Right lobe of liver (tissue), 6 donors: ENCODE measurements at regions not wholly inside any gene's neighbourhood (a gene's known extent, or its start where the extent isn't known, plus 50 kb on each side); places are given as distances from the start of the nearest gene placed in this dataset.

ENCODE experiments used
- ATAC-seq, 4 donors: fragments of 200-7000 bp; cut with Tn5 transposase; one replicate each; pipeline ENCODE4 v1.9.1; 2020; ENCODE audit warnings: mild to moderate bottlenecking in 4 of 4, moderate library complexity in 4 of 4
- DNase-seq, 3 donors: peaks; one replicate each; pipeline ENCODE4 v3.0.0-alpha.2; 2020
- H3K27ac ChIP-seq, 3 donors: fragments of 200-600 bp; one replicate each; pipeline ENCODE4 v1.8.0; 2022
- H3K27me3 ChIP-seq, 2 donors: fragments of 200-600 bp; one replicate each; pipeline ENCODE4 v1.8.0; 2022
- H3K36me3 ChIP-seq, 4 donors: fragments of 200-600 bp; sonication (generic) in 1 of 4; one replicate each; pipeline versions ENCODE4 v1.5.1 to v1.8.0; 2017 to 2022; ENCODE audit warnings: control low read depth in 1 of 4
- H3K4me1 ChIP-seq, 4 donors: fragments of 200-600 bp; sonication (generic) in 1 of 4; one replicate each; pipeline versions ENCODE4 v1.5.1 to v1.8.0; 2017 to 2022; ENCODE audit warnings: control low read depth in 1 of 4
- H3K4me3 ChIP-seq, 3 donors: fragments of 200-600 bp; one replicate each; pipeline ENCODE4 v1.8.0; 2022
- H3K9me3 ChIP-seq, 4 donors: fragments of 200-600 bp; sonication (generic) in 1 of 4; one replicate each; pipeline versions ENCODE4 v1.5.1 to v1.8.0; 2017 to 2022; ENCODE audit warnings: control low read depth in 1 of 4
- POLR2A ChIP-seq: fragments of 450-650 bp; IDR thresholded peaks from one replicate; pipeline ENCODE4 v1.6.1; 2017; ENCODE audit warnings: antibody characterized with exemption, mild to moderate bottlenecking
- WGBS: methylation state at CpG from one replicate; pipeline ENCODE4 v1.1.6; 2018; ENCODE audit warnings: low coverage, low lambda C conversion rate; ENCODE audit not compliant: insufficient coverage; ENCODE audit errors: missing lambda C conversion rate; 5-methylcytosine and 5-hydroxymethylcytosine counted together
- intact Hi-C, 2 donors: fragments of 100-400 bp; cut with DNase I; formaldehyde crosslinking; loops; one replicate each; pipeline versions ENCODE4 v1.11.2 to v1.14.1; 2022
- TF ChIP-seq, protein P1 (sequence below), 4 donors: fragments of 200-600 bp in 3 of 4; fragments of 450-650 bp in 1 of 4; IDR thresholded peaks; one replicate each; pipeline versions ENCODE4 v1.5.1 to v1.8.0; 2016 to 2022; ENCODE audit warnings: antibody characterized with exemption in 4 of 4, mild to moderate bottlenecking in 2 of 4
- donor health status: DM: no; HTN: yes; CAD: no.
- donor health status: DM: no; HTN: no; CAD: no.
- donor health status: DM: no; HTN: no; CAD: no.
- donor health status: DM: no; HTN: yes; CAD: no.
- donor health status: DM: no; HTN: yes; CAD: no.

DNA sequence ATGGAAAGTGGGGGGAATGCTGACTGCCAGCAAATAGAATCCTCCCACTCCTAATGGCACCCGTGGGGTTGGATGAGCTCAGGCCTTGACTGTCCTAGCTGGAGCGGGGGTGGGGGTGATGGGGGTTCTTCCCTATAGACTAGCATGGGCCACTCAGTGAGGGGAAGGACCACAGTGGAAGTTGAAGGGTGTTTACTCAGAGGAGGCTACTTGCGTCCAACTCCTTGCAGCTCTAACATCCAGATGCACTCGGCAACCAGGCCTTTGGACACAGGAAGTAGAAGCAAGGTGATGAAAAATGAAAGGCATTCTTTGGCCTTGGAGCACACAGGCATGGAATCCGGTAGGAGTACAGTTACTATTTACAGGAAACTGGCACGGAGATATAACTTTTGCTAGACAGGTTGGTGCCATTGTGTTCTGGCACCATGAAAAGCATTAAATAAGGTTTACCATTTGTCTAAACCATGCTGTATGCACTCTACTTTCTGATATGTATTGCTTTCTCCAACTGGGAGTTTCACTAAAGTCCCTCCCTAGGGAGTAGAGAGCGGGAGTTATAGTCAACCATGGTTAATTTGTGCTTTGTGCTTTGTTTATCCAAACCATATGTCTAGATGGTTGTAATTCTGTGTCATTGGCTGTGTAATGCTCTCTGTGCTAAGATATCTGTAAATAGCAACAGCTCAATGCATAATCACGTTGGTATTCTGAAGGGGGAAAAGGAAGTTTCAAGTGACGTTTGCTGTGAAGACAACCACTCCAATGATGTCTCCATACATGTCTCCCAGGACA is 125.3 kb downstream of the TSHZ3 start:
- intact Hi-C loops, result no loop called here
- WGBS, result 41% methylated on average over 8 of the region's 9 CpGs
- TF ChIP-seq, protein P1, sequence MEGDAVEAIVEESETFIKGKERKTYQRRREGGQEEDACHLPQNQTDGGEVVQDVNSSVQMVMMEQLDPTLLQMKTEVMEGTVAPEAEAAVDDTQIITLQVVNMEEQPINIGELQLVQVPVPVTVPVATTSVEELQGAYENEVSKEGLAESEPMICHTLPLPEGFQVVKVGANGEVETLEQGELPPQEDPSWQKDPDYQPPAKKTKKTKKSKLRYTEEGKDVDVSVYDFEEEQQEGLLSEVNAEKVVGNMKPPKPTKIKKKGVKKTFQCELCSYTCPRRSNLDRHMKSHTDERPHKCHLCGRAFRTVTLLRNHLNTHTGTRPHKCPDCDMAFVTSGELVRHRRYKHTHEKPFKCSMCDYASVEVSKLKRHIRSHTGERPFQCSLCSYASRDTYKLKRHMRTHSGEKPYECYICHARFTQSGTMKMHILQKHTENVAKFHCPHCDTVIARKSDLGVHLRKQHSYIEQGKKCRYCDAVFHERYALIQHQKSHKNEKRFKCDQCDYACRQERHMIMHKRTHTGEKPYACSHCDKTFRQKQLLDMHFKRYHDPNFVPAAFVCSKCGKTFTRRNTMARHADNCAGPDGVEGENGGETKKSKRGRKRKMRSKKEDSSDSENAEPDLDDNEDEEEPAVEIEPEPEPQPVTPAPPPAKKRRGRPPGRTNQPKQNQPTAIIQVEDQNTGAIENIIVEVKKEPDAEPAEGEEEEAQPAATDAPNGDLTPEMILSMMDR (IDR thresholded peaks at IDR 0.05), result no peak
- no peak for TF ChIP-seq POLR2A
- ATAC-seq (no peak), DNase-seq (no peak)
- no peaks in the 10 kb centered on the region for H3K4me1 ChIP-seq
- no peak overlapping the region for H3K27ac ChIP-seq
- no peaks in the 10 kb centered on the region for H3K9me3 ChIP-seq
- H3K36me3 ChIP-seq, result no peaks in the 10 kb centered on the region
- no peaks in the 10 kb centered on the region for H3K27me3 ChIP-seq
- no peak overlapping the region for H3K4me3 ChIP-seq

DNA sequence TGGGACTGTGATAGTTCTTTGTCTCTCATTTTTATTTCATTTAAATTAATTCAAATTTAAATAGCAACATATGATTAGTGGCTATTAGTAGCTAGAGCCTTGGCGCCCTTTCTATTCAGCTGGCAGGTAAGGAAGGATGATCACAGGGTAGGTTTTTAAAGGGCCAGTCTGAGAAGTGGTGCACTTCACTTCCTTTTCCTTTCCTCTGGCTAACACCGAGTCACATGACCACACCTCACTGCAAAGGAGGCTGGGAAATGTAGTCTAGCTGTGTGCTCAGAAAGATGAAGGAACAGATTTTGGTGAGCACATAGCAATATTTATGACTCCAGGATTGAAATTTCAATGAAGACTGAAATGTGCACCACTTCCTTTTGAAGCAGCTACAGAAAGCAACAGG is 128.7 kb downstream of the TSHZ3 start:
- ATAC-seq (peak in 1 of 4 donors; percentile 38), DNase-seq (no peak)
- no peak overlapping the region for H3K4me3 ChIP-seq
- no peaks in the 10 kb centered on the region for H3K36me3 ChIP-seq
- no peaks in the 10 kb centered on the region for H3K27me3 ChIP-seq
- TF ChIP-seq, protein P1 (IDR thresholded peaks at IDR 0.05), result no peak
- TF ChIP-seq POLR2A, result no peak
- H3K27ac ChIP-seq, result no peak overlapping the region
- intact Hi-C loops, result no loop called here
- 22% methylated on average over 2 of the region's 2 CpGs for WGBS
- H3K9me3 ChIP-seq, result no peaks in the 10 kb centered on the region
- H3K4me1 ChIP-seq, result no peaks in the 10 kb centered on the region

DNA sequence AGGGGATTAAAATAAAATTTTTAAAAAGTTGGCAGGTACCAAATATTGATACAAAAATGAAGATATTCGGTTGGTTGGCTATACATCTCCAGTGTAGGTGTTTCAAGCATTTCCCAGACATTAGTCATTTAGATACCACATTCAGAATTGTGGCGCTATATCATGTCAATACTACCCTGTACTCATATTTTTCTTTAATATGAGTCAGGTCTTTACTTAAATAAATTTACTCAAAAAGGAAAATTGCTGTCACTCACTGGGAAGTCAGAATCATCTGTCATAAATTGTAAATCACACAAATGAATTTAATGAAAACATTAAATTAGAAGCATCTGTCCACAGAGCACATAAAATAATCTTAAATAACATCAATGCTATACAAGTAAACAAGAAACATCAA is 134.2 kb downstream of the TSHZ3 start:
- 70% methylated on average over 2 of the region's 2 CpGs for WGBS
- DNase-seq, result no peak
- no peaks in the 10 kb centered on the region for H3K27me3 ChIP-seq
- H3K9me3 ChIP-seq, result no peaks in the 10 kb centered on the region
- ATAC-seq, result no peak
- no peak overlapping the region for H3K27ac ChIP-seq
- H3K4me1 ChIP-seq, result no peaks in the 10 kb centered on the region
- intact Hi-C loops, result no loop called here
- no peaks in the 10 kb centered on the region for H3K36me3 ChIP-seq
- H3K4me3 ChIP-seq, result no peak overlapping the region
- TF ChIP-seq POLR2A, result no peak
- TF ChIP-seq, protein P1 (IDR thresholded peaks at IDR 0.05), result no peak

DNA sequence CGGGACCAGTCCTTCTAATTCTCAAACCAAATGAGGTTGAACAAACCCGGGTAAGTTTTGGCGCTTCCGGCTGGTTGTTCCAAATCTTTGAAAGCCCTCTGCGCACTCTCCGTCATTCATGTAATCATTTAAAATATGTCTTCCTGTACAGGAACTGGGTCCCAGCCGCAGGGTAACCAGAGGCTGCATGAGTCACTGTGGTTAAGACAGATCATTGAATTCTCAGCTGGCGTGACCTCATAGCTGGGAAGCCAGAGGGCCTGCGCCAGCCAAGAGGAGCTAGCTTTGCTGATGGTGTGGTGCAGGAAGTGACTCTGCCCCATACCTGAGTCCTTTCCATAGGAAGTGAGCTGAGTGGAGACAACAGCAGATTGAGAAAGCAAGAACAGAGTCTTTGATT is 135.2 kb downstream of the TSHZ3 start:
- Histone ChIP-seq H3K9me3 (no peaks in the 10 kb centered on the region), H3K27ac (no peak overlapping the region), H3K36me3 (no peaks in the 10 kb centered on the region), H3K4me3 (no peak overlapping the region), H3K27me3 (no peaks in the 10 kb centered on the region), H3K4me1 (no peaks in the 10 kb centered on the region)
- TF ChIP-seq POLR2A, result no peak
- TF ChIP-seq, protein P1 (IDR thresholded peaks at IDR 0.05), result no peak
- peak in 1 of 3 donors; percentile 46 for DNase-seq
- intact Hi-C loops, result no loop called here
- 47% methylated on average over 6 of the region's 9 CpGs for WGBS
- ATAC-seq, result peak; percentile 59 to 83 (median 67)
